ENCODE measurements at regions not wholly inside any gene's neighbourhood (a gene's known extent, or its start where the extent isn't known, plus 50 kb on each side); places are given as distances from the start of the nearest gene placed in this dataset.

- H3K27me3 ChIP-seq (replicated peaks in 1 of 2; ENCODE audit: control insufficient read depth in 2 of 2, extremely low read depth in 1 of 2, insufficient read depth in 2 of 2, low read length in 1 of 2): no peaks in the 10 kb centered on the region
- no peaks in the 10 kb centered on the region for H3K4me1 Mint-ChIP-seq
- WGBS (ENCODE audit: insufficient coverage): 14% methylated on average over 1 of the region's 2 CpGs
- CTCF ChIA-PET: no interaction called here
- H3K27me3 Mint-ChIP-seq: no peaks in the 10 kb centered on the region
- no peaks in the 10 kb centered on the region for H3K36me3 Mint-ChIP-seq
- H3K36me3 ChIP-seq (ENCODE audit: control insufficient read depth in 2 of 2, extremely low read depth in 1 of 2, insufficient read depth in 1 of 2, low read length in 1 of 2): no peaks in the 10 kb centered on the region
- POLR2A ChIA-PET: no interaction called here
- H3K4me3 ChIP-seq (ENCODE audit: control insufficient read depth in 1 of 2, extremely low read depth in 1 of 2, low read length in 1 of 2): no peak overlapping the region
- no peaks in the 10 kb centered on the region for H3K4me1 ChIP-seq (ENCODE audit: control insufficient read depth in 1 of 2, extremely low read depth in 1 of 2, insufficient read depth in 2 of 2, low read length in 2 of 2)
- H3K9me3 ChIP-seq: no peaks in the 10 kb centered on the region
- ATAC-seq (replicated peaks in 1 of 4) (no peak), DNase-seq (no peak)
- no peak overlapping the region for H3K27ac ChIP-seq (ENCODE audit: low read length)
- H3K27ac Mint-ChIP-seq: no peak overlapping the region
- H3K9me3 Mint-ChIP-seq: peaks cover 0 to 2% (median 0%) of the 10 kb centered on the region in 3 donors
- no peak overlapping the region for H3K4me3 Mint-ChIP-seq
Measured at GRCh38 chr14:39984323-39984722, 552.1 kb upstream of the FBXO33 start.

GRCh38 chr14:39977198-39977597 is 545.0 kb upstream of the FBXO33 start:
- no peaks in the 10 kb centered on the region for H3K27me3 ChIP-seq (replicated peaks in 1 of 2; ENCODE audit: control insufficient read depth in 2 of 2, extremely low read depth in 1 of 2, insufficient read depth in 2 of 2, low read length in 1 of 2)
- ChIA-PET CTCF (no interaction called here), POLR2A (no interaction called here)
- H3K4me3 ChIP-seq (ENCODE audit: control insufficient read depth in 1 of 2, extremely low read depth in 1 of 2, low read length in 1 of 2): no peak overlapping the region
- H3K4me1 Mint-ChIP-seq: no peaks in the 10 kb centered on the region
- no peak overlapping the region for H3K27ac Mint-ChIP-seq
- H3K4me3 Mint-ChIP-seq: no peak overlapping the region
- no peaks in the 10 kb centered on the region for H3K4me1 ChIP-seq (ENCODE audit: control insufficient read depth in 1 of 2, extremely low read depth in 1 of 2, insufficient read depth in 2 of 2, low read length in 2 of 2)
- H3K27ac ChIP-seq (ENCODE audit: low read length): no peak overlapping the region
- no peaks in the 10 kb centered on the region for H3K9me3 ChIP-seq
- H3K9me3 Mint-ChIP-seq: peaks cover 0 to 2% (median 0%) of the 10 kb centered on the region in 3 donors
- DNase-seq: no peak
- no peaks in the 10 kb centered on the region for H3K36me3 Mint-ChIP-seq
- H3K36me3 ChIP-seq (ENCODE audit: control insufficient read depth in 2 of 2, extremely low read depth in 1 of 2, insufficient read depth in 1 of 2, low read length in 1 of 2): no peaks in the 10 kb centered on the region
- ATAC-seq (replicated peaks in 1 of 4): no peak
- no peaks in the 10 kb centered on the region for H3K27me3 Mint-ChIP-seq
- WGBS (ENCODE audit: insufficient coverage): no CpG with 5 or more reads among the region's 3 CpGs

- H3K36me3 Mint-ChIP-seq: no peaks in the 10 kb centered on the region
- ATAC-seq (replicated peaks in 1 of 4): no peak
- Histone ChIP-seq H3K36me3 (ENCODE audit: control insufficient read depth in 2 of 2, extremely low read depth in 1 of 2, insufficient read depth in 1 of 2, low read length in 1 of 2) (no peaks in the 10 kb centered on the region), H3K27me3 (replicated peaks in 1 of 2; ENCODE audit: control insufficient read depth in 2 of 2, extremely low read depth in 1 of 2, insufficient read depth in 2 of 2, low read length in 1 of 2) (no peaks in the 10 kb centered on the region), H3K27ac (ENCODE audit: low read length) (no peak overlapping the region), H3K9me3 (no peaks in the 10 kb centered on the region), H3K4me3 (ENCODE audit: control insufficient read depth in 1 of 2, extremely low read depth in 1 of 2, low read length in 1 of 2) (no peak overlapping the region), H3K4me1 (ENCODE audit: control insufficient read depth in 1 of 2, extremely low read depth in 1 of 2, insufficient read depth in 2 of 2, low read length in 2 of 2) (no peaks in the 10 kb centered on the region)
- no peak for DNase-seq
- no peak overlapping the region for H3K4me3 Mint-ChIP-seq
- no peak overlapping the region for H3K27ac Mint-ChIP-seq
- no peaks in the 10 kb centered on the region for H3K4me1 Mint-ChIP-seq
- ChIA-PET CTCF (no interaction called here), POLR2A (no interaction called here)
- no peaks in the 10 kb centered on the region for H3K9me3 Mint-ChIP-seq
- WGBS (ENCODE audit: insufficient coverage): 60% methylated on average over 1 of the region's 1 CpG
- H3K27me3 Mint-ChIP-seq: no peaks in the 10 kb centered on the region
Measured at GRCh38 chr14:39974036-39974435, 541.8 kb upstream of the FBXO33 start.

GRCh38 chr14:39972704-39973103 is 540.5 kb upstream of the FBXO33 start:
- no peaks in the 10 kb centered on the region for H3K27me3 Mint-ChIP-seq
- no peaks in the 10 kb centered on the region for H3K9me3 ChIP-seq
- no peak for ATAC-seq (replicated peaks in 1 of 4)
- no peak for DNase-seq
- H3K27ac ChIP-seq (ENCODE audit: low read length): no peak overlapping the region
- ChIA-PET POLR2A (no interaction called here), CTCF (no interaction called here)
- no peak overlapping the region for H3K27ac Mint-ChIP-seq
- H3K27me3 ChIP-seq (replicated peaks in 1 of 2; ENCODE audit: control insufficient read depth in 2 of 2, extremely low read depth in 1 of 2, insufficient read depth in 2 of 2, low read length in 1 of 2): no peaks in the 10 kb centered on the region
- H3K9me3 Mint-ChIP-seq: no peaks in the 10 kb centered on the region
- no peak overlapping the region for H3K4me3 Mint-ChIP-seq
- 85% methylated on average over 2 of the region's 2 CpGs for WGBS (ENCODE audit: insufficient coverage)
- H3K4me1 ChIP-seq (ENCODE audit: control insufficient read depth in 1 of 2, extremely low read depth in 1 of 2, insufficient read depth in 2 of 2, low read length in 2 of 2): no peaks in the 10 kb centered on the region
- no peak overlapping the region for H3K4me3 ChIP-seq (ENCODE audit: control insufficient read depth in 1 of 2, extremely low read depth in 1 of 2, low read length in 1 of 2)
- no peaks in the 10 kb centered on the region for H3K36me3 ChIP-seq (ENCODE audit: control insufficient read depth in 2 of 2, extremely low read depth in 1 of 2, insufficient read depth in 1 of 2, low read length in 1 of 2)
- H3K36me3 Mint-ChIP-seq: no peaks in the 10 kb centered on the region
- no peaks in the 10 kb centered on the region for H3K4me1 Mint-ChIP-seq

- no peaks in the 10 kb centered on the region for H3K27me3 ChIP-seq (replicated peaks in 1 of 2; ENCODE audit: control insufficient read depth in 2 of 2, extremely low read depth in 1 of 2, insufficient read depth in 2 of 2, low read length in 1 of 2)
- H3K9me3 Mint-ChIP-seq: peaks cover 0 to 4% (median 2%) of the 10 kb centered on the region in 3 donors
- H3K9me3 ChIP-seq: no peaks in the 10 kb centered on the region
- WGBS (ENCODE audit: insufficient coverage): no CpG with 5 or more reads among the region's 1 CpG
- CTCF ChIA-PET: no interaction called here
- H3K27ac Mint-ChIP-seq: no peak overlapping the region
- H3K27me3 Mint-ChIP-seq: no peaks in the 10 kb centered on the region
- H3K4me3 Mint-ChIP-seq: no peak overlapping the region
- H3K36me3 Mint-ChIP-seq: no peaks in the 10 kb centered on the region
- no peak overlapping the region for H3K27ac ChIP-seq (ENCODE audit: low read length)
- POLR2A ChIA-PET: interaction anchor here in 1 of 2 donors (0.6 kb wide), 1 partner anchor 237 kb away, joined by 3 read pairs; no protein-coding TSS in a partner anchor
- no peaks in the 10 kb centered on the region for H3K36me3 ChIP-seq (ENCODE audit: control insufficient read depth in 2 of 2, extremely low read depth in 1 of 2, insufficient read depth in 1 of 2, low read length in 1 of 2)
- no peak overlapping the region for H3K4me3 ChIP-seq (ENCODE audit: control insufficient read depth in 1 of 2, extremely low read depth in 1 of 2, low read length in 1 of 2)
- no peaks in the 10 kb centered on the region for H3K4me1 Mint-ChIP-seq
- DNase-seq (no peak), ATAC-seq (replicated peaks in 1 of 4) (no peak)
- no peaks in the 10 kb centered on the region for H3K4me1 ChIP-seq (ENCODE audit: control insufficient read depth in 1 of 2, extremely low read depth in 1 of 2, insufficient read depth in 2 of 2, low read length in 2 of 2)
Measured at GRCh38 chr14:39967885-39968284, 535.7 kb upstream of the FBXO33 start.

- H3K36me3 ChIP-seq (ENCODE audit: control insufficient read depth in 2 of 2, extremely low read depth in 1 of 2, insufficient read depth in 1 of 2, low read length in 1 of 2): no peaks in the 10 kb centered on the region
- H3K9me3 ChIP-seq: no peaks in the 10 kb centered on the region
- ATAC-seq (replicated peaks in 1 of 4): no peak
- no peak for DNase-seq
- no peaks in the 10 kb centered on the region for H3K27me3 ChIP-seq (replicated peaks in 1 of 2; ENCODE audit: control insufficient read depth in 2 of 2, extremely low read depth in 1 of 2, insufficient read depth in 2 of 2, low read length in 1 of 2)
- WGBS (ENCODE audit: insufficient coverage): 71% methylated on average over 1 of the region's 3 CpGs
- no peaks in the 10 kb centered on the region for H3K4me1 Mint-ChIP-seq
- no peak overlapping the region for H3K4me3 ChIP-seq (ENCODE audit: control insufficient read depth in 1 of 2, extremely low read depth in 1 of 2, low read length in 1 of 2)
- peaks cover 20 to 33% (median 20%) of the 10 kb centered on the region in 3 donors for H3K9me3 Mint-ChIP-seq
- H3K36me3 Mint-ChIP-seq: no peaks in the 10 kb centered on the region
- CTCF ChIA-PET: no interaction called here
- POLR2A ChIA-PET: no interaction called here
- H3K27ac ChIP-seq (ENCODE audit: low read length): no peak overlapping the region
- no peak overlapping the region for H3K27ac Mint-ChIP-seq
- H3K27me3 Mint-ChIP-seq: no peaks in the 10 kb centered on the region
- no peak overlapping the region for H3K4me3 Mint-ChIP-seq
- no peaks in the 10 kb centered on the region for H3K4me1 ChIP-seq (ENCODE audit: control insufficient read depth in 1 of 2, extremely low read depth in 1 of 2, insufficient read depth in 2 of 2, low read length in 2 of 2)
Measured at GRCh38 chr14:39957987-39958386, 525.8 kb upstream of the FBXO33 start.

GRCh38 chr14:39957290-39957689 is 525.1 kb upstream of the FBXO33 start:
- no peak overlapping the region for H3K27ac Mint-ChIP-seq
- Histone ChIP-seq H3K9me3 (no peaks in the 10 kb centered on the region), H3K27ac (ENCODE audit: low read length) (no peak overlapping the region), H3K4me1 (ENCODE audit: control insufficient read depth in 1 of 2, extremely low read depth in 1 of 2, insufficient read depth in 2 of 2, low read length in 2 of 2) (no peaks in the 10 kb centered on the region), H3K4me3 (ENCODE audit: control insufficient read depth in 1 of 2, extremely low read depth in 1 of 2, low read length in 1 of 2) (no peak overlapping the region), H3K36me3 (ENCODE audit: control insufficient read depth in 2 of 2, extremely low read depth in 1 of 2, insufficient read depth in 1 of 2, low read length in 1 of 2) (no peaks in the 10 kb centered on the region), H3K27me3 (replicated peaks in 1 of 2; ENCODE audit: control insufficient read depth in 2 of 2, extremely low read depth in 1 of 2, insufficient read depth in 2 of 2, low read length in 1 of 2) (no peaks in the 10 kb centered on the region)
- H3K4me1 Mint-ChIP-seq: no peaks in the 10 kb centered on the region
- ChIA-PET CTCF (no interaction called here), POLR2A (no interaction called here)
- H3K4me3 Mint-ChIP-seq: no peak overlapping the region
- ATAC-seq (replicated peaks in 1 of 4) (no peak), DNase-seq (no peak)
- no CpG with 5 or more reads among the region's 3 CpGs for WGBS (ENCODE audit: insufficient coverage)
- H3K36me3 Mint-ChIP-seq: no peaks in the 10 kb centered on the region
- H3K27me3 Mint-ChIP-seq: no peaks in the 10 kb centered on the region
- peaks cover 17 to 33% (median 25%) of the 10 kb centered on the region in 3 donors for H3K9me3 Mint-ChIP-seq
